Suprapubic skin (tissue), 4 donors: ENCODE measurements at regions not wholly inside any gene's neighbourhood (a gene's known extent, or its start where the extent isn't known, plus 50 kb on each side); places are given as distances from the start of the nearest gene placed in this dataset.

Experiments used
- DNase-seq, 2 donors: peaks; one replicate each; pipeline ENCODE4 v3.0.0-alpha.2; 2019; ENCODE audit warnings: low spot score in 2 of 2
- H3K27ac ChIP-seq: fragments of 200-600 bp; sonication (generic); one replicate; pipeline ENCODE4 v1.5.1; 2019
- H3K27me3 ChIP-seq: fragments of 200-600 bp; sonication (generic); one replicate; pipeline ENCODE4 v1.5.1; 2019
- H3K36me3 ChIP-seq: fragments of 200-600 bp; sonication (generic); one replicate; pipeline ENCODE4 v1.5.1; 2019
- H3K4me1 ChIP-seq: fragments of 200-600 bp; sonication (generic); one replicate; pipeline ENCODE4 v1.5.1; 2019
- H3K4me3 ChIP-seq: fragments of 200-600 bp; sonication (generic); one replicate; pipeline ENCODE4 v1.5.1; 2019; ENCODE audit warnings: mild to moderate bottlenecking
- H3K9me3 ChIP-seq: fragments of 200-600 bp; sonication (generic); one replicate; pipeline ENCODE4 v1.5.1; 2019
- EP300 ChIP-seq: sonication (generic); formaldehyde crosslinking; IDR thresholded peaks from one replicate; pipeline ENCODE4 v1.6.1; 2017; ENCODE audit warnings: antibody characterized with exemption
- POLR2A ChIP-seq, 2 donors: fragments of 450-650 bp; IDR thresholded peaks; one replicate each; pipeline ENCODE4 v1.6.1; 2017; ENCODE audit warnings: antibody characterized with exemption in 2 of 2, mild to moderate bottlenecking in 2 of 2, moderate library complexity in 2 of 2
- POLR2AphosphoS5 ChIP-seq, 3 donors: sonication (generic); formaldehyde crosslinking; IDR thresholded peaks; one replicate each; pipeline ENCODE4 v1.6.1; 2017; ENCODE audit warnings: antibody characterized with exemption in 3 of 3
- WGBS: methylation state at CpG from one replicate; pipeline ENCODE4 v1.1.5; 2018; 5-methylcytosine and 5-hydroxymethylcytosine counted together
- TF ChIP-seq, protein P1 (sequence below), 2 donors: fragments of 200-600 bp in 1 of 2; fragments of 450-650 bp in 1 of 2; sonication (generic) in 1 of 2; IDR thresholded peaks; one replicate each; pipeline ENCODE4 v1.5.1; 2016 to 2019; ENCODE audit warnings: antibody characterized with exemption in 2 of 2, mild to moderate bottlenecking in 1 of 2, moderate library complexity in 1 of 2

DNA sequence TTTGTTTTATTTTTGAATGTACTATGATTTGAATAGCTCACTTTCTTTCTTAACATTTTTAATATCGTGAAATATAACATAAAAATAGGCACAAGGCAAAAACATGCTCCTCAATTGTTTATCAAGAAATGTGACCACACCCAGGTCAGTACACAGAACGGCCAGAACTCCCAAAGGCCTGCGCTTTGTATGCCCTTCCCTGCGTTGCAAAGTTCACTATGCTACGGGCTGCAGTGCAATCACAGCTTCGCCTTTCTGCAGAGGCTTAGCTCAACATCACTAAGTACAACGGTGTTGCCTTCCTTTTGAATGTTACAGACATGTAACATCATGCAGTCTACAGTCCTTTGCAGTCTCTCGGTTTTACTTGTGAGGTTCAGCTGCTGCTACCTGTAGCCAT, 333.4 kb downstream of the THBS2 start:
- H3K4me1 ChIP-seq: no peaks in the 10 kb centered on the region
- TF ChIP-seq POLR2A (IDR thresholded peaks at IDR 0.05): no peak
- WGBS: 77% methylated on average over 8 of the region's 8 CpGs
- no peak overlapping the region for H3K27ac ChIP-seq
- H3K36me3 ChIP-seq: no peaks in the 10 kb centered on the region
- no peak for DNase-seq
- no peaks in the 10 kb centered on the region for H3K27me3 ChIP-seq
- H3K4me3 ChIP-seq: no peak overlapping the region
- no peaks in the 10 kb centered on the region for H3K9me3 ChIP-seq

DNA sequence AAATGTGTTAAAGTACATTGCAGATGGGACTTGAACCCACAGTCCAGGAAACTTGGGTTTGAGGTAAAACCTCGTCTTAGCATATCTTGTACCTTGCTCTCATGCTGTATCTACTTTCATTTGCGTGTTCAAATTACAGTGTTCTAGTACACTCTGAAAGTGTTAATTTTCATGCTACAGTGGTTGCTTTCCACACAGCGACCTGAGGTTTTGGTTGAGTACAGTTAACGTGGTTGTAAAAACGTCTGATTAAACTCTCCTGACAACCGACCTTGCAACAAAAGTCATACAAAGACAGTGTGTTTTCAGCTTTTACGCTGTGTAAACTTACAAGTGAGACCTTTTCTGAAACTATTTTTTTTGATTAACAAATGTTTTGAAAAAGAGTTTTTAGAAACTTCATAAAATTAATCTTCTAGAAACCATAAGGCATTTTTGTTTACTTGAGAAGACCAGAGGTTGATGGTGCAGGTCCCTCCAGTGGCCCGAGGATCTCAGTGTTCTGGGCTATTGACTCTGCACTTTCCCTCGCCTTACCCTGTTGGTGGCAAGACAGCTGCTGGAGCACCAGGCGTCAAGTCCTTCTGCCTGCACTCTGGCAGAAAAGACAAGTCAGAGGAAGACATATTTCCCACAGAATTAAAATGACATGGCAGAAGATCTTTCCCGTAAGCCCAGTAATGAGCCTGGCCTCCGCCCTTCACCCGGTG, 334.0 kb downstream of the THBS2 start:
- WGBS: 84% methylated on average over 13 of the region's 13 CpGs
- Histone ChIP-seq H3K27ac (no peak overlapping the region), H3K4me1 (no peaks in the 10 kb centered on the region), H3K36me3 (no peaks in the 10 kb centered on the region), H3K9me3 (no peaks in the 10 kb centered on the region), H3K27me3 (no peaks in the 10 kb centered on the region), H3K4me3 (no peak overlapping the region)
- TF ChIP-seq POLR2AphosphoS5 (IDR thresholded peaks at IDR 0.05) (no peak), EP300 (no peak), POLR2A (IDR thresholded peaks at IDR 0.05) (no peak)
- TF ChIP-seq, protein P1, sequence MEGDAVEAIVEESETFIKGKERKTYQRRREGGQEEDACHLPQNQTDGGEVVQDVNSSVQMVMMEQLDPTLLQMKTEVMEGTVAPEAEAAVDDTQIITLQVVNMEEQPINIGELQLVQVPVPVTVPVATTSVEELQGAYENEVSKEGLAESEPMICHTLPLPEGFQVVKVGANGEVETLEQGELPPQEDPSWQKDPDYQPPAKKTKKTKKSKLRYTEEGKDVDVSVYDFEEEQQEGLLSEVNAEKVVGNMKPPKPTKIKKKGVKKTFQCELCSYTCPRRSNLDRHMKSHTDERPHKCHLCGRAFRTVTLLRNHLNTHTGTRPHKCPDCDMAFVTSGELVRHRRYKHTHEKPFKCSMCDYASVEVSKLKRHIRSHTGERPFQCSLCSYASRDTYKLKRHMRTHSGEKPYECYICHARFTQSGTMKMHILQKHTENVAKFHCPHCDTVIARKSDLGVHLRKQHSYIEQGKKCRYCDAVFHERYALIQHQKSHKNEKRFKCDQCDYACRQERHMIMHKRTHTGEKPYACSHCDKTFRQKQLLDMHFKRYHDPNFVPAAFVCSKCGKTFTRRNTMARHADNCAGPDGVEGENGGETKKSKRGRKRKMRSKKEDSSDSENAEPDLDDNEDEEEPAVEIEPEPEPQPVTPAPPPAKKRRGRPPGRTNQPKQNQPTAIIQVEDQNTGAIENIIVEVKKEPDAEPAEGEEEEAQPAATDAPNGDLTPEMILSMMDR (IDR thresholded peaks at IDR 0.05): no peak
- DNase-seq: no peak

DNA sequence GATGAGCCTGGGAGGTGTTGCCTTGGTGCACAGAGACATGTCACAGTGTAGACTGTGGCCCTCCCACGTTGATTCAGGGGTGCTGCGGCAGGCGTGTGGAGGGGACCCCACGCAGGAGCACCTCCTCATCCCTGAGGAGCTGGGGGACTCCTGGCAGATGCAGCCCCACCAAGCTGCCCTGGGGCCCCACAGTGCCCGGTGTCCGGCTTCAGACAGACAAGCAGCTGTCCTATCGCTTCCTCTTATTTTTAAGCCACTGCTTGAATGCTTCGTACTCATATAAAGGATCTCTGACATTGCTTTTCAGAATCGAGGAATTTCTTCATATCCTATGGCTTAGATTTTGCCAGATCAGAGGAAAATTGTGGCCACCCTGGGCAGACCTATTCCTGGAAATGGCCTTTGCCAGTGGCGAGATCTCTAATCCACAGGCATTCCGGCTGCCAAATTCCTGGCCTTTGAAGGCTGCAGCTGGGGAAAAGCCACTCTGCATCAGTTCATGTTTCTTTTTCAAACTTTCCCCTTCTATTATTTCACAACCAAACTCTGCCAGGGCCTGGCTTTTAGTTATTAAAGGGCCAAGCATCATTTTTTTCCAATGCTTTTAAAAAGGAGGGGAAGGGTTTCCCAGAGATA, 337.0 kb downstream of the THBS2 start:
- Histone ChIP-seq H3K27me3 (no peaks in the 10 kb centered on the region), H3K9me3 (no peaks in the 10 kb centered on the region), H3K4me3 (no peak overlapping the region), H3K36me3 (no peaks in the 10 kb centered on the region), H3K27ac (peak overlapping the region; percentile 39), H3K4me1 (no peaks in the 10 kb centered on the region)
- 40% methylated on average over 11 of the region's 11 CpGs for WGBS
- TF ChIP-seq, protein P1 (IDR thresholded peaks at IDR 0.05): no peak
- no peak for DNase-seq

DNA sequence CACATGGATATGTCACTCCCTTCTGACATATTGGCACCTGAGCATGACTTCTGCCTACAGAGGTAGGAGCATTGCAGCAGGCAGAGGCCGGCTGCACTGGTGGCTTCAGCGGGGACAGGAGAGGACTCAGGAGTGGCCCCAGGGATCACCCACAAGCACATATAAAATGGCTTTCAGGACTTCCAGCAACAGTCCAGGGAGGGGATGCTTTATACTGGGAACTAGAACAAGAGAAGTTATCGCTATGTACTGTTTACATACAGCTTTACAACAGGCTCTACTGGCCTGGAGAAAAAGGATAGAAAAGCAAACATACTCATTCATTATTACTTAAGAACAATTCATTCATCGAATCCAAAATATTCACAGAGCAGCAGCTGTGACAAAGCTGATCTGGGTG, 337.8 kb downstream of the THBS2 start:
- Histone ChIP-seq H3K9me3 (no peaks in the 10 kb centered on the region), H3K27me3 (no peaks in the 10 kb centered on the region), H3K4me1 (no peaks in the 10 kb centered on the region), H3K4me3 (no peak overlapping the region), H3K27ac (no peak overlapping the region), H3K36me3 (no peaks in the 10 kb centered on the region)
- DNase-seq: no peak
- TF ChIP-seq POLR2AphosphoS5 (IDR thresholded peaks at IDR 0.05) (no peak), EP300 (no peak), POLR2A (IDR thresholded peaks at IDR 0.05) (no peak)
- TF ChIP-seq, protein P1 (IDR thresholded peaks at IDR 0.05): no peak
- WGBS: 93% methylated on average over 4 of the region's 4 CpGs

DNA sequence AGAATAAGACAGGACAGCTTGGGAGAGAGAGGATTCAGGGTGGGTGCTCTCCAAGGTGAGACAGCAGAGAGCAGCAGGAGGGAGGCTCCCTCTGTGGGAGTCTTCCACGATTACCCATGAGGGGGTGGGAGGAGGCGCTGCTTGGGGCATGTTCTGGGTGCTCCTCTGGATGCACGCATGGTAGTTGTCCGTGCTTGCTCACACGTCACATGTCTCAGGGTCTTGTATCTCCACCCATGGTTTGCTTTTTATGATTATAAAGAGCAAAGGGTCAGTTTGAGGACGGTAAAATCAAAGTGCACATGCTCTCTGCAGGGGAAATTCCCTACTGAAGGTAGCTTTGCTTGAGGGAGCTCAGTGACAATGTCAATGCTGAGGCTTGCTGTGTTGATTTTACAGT, 338.4 kb downstream of the THBS2 start:
- H3K4me3 ChIP-seq: no peak overlapping the region
- WGBS: 58% methylated on average over 6 of the region's 6 CpGs
- DNase-seq: no peak
- H3K27ac ChIP-seq: no peak overlapping the region
- no peaks in the 10 kb centered on the region for H3K9me3 ChIP-seq
- H3K36me3 ChIP-seq: no peaks in the 10 kb centered on the region
- H3K27me3 ChIP-seq: no peaks in the 10 kb centered on the region
- TF ChIP-seq POLR2A (IDR thresholded peaks at IDR 0.05): no peak
- no peak for TF ChIP-seq EP300
- TF ChIP-seq POLR2AphosphoS5 (IDR thresholded peaks at IDR 0.05): no peak
- TF ChIP-seq, protein P1 (IDR thresholded peaks at IDR 0.05): no peak
- no peaks in the 10 kb centered on the region for H3K4me1 ChIP-seq
